ENCODE measurements at regions not wholly inside any gene's neighbourhood (a gene's known extent, or its start where the extent isn't known, plus 50 kb on each side); places are given as distances from the start of the nearest gene placed in this dataset.
A peak's percentile ranks its signal among the peaks of the same experiment; 100 is the strongest.

DNA sequence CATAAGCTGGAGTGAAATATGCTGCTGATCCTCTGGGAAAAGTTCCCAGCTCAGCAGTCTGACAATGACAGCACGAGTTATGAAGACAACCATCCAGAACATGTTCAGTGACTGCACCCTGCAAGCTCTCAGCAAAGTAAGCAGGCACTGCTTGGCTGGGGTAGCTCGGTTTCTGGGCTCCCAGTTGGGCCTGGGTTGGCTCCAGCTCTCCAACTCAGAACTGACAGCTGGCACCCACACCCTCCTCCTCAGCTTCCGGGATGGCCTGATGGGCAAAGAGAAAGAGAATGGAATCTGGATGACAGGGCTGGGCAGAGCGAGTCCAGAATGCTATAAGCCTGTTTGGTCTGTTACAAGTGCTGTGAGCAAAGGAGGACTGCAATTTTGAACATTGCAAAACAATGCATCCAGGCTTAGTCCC, 185.0 kb downstream of the CSNK1G3 start:
- H3K9ac ChIP-seq: peak overlapping the region; percentile 39
- 3 to 5% methylated on average over 4 of the region's 4 CpGs for WGBS, 2 experiments (ENCODE audit: low coverage in 1 of 2, low lambda C conversion rate in 2 of 2, missing lambda C conversion rate in 2 of 2)
- H3K4me2 ChIP-seq (ENCODE audit: unreplicated experiment): peak overlapping the region; percentile 65
- H3K9me3 ChIP-seq (ENCODE audit: low read depth): no peaks in the 10 kb centered on the region
- H3K36me3 ChIP-seq (ENCODE audit: low read depth): no peaks in the 10 kb centered on the region
- TF ChIP-seq EZH2 (IDR thresholded peaks at IDR 0.05; ENCODE audit: insufficient read depth, poor library complexity, severe bottlenecking): no peak
- TF ChIP-seq EZH2phosphoT487 (IDR thresholded peaks at IDR 0.05; ENCODE audit: insufficient read depth, low read depth): no peak
- H4K20me1 ChIP-seq (ENCODE audit: insufficient read depth): no peaks in the 10 kb centered on the region
- H3K9me2 ChIP-seq (ENCODE audit: insufficient read depth): no peaks in the 10 kb centered on the region
- H3K79me2 ChIP-seq (ENCODE audit: insufficient read depth): no peaks in the 10 kb centered on the region
- H3K27ac ChIP-seq: peak overlapping the region; percentile 57
- DNase-seq: peak; percentile 80
- no peaks in the 10 kb centered on the region for H3K27me3 ChIP-seq (replicated peaks; ENCODE audit: insufficient read depth)
- peaks cover 39% of the 10 kb centered on the region for H3K4me1 ChIP-seq (ENCODE audit: insufficient read depth)
- peaks cover 34% of the 10 kb centered on the region for H3F3A ChIP-seq (ENCODE audit: insufficient read depth)
- H3K4me3 ChIP-seq: peak overlapping the region; percentile 43
- in situ Hi-C loops (cut with MboI): no loop called here
- H2AFZ ChIP-seq: peak overlapping the region; percentile 54

DNA sequence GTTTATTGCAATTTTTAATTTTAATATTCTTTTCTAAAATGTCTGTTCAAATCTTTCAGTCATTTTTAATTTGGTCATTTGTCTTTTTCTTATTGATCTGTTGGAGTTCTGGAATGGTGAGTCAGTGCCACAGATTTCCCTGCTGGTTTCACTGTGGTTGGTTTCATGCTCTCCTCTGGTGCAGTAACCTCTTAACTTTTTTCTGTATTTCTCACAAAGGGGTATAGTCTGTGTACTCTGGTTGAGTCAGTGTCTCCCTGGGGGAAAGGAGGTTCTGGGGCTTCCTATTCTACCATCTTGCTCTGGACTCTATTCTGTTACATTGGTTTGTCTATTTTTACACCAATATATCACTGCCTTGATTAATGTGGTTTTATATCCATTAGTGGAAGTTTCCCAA, 178.8 kb downstream of the CSNK1G3 start:
- in situ Hi-C loops (cut with MboI): no loop called here
- DNase-seq: peak; percentile 26
- Histone ChIP-seq H2AFZ (no peak overlapping the region), H3K4me1 (ENCODE audit: insufficient read depth) (no peaks in the 10 kb centered on the region), H3K4me2 (ENCODE audit: unreplicated experiment) (no peak overlapping the region), H3F3A (ENCODE audit: insufficient read depth) (no peaks in the 10 kb centered on the region), H3K9me3 (ENCODE audit: low read depth) (peaks cover 3% of the 10 kb centered on the region), H3K27me3 (replicated peaks; ENCODE audit: insufficient read depth) (no peaks in the 10 kb centered on the region), H4K20me1 (ENCODE audit: insufficient read depth) (no peaks in the 10 kb centered on the region), H3K9me2 (ENCODE audit: insufficient read depth) (no peaks in the 10 kb centered on the region), H3K27ac (no peak overlapping the region), H3K79me2 (ENCODE audit: insufficient read depth) (no peaks in the 10 kb centered on the region), H3K9ac (no peak overlapping the region), H3K4me3 (no peak overlapping the region), H3K36me3 (ENCODE audit: low read depth) (no peaks in the 10 kb centered on the region)
- TF ChIP-seq EZH2phosphoT487 (IDR thresholded peaks at IDR 0.05; ENCODE audit: insufficient read depth, low read depth): no peak
- no peak for TF ChIP-seq EZH2 (IDR thresholded peaks at IDR 0.05; ENCODE audit: insufficient read depth, poor library complexity, severe bottlenecking)

DNA sequence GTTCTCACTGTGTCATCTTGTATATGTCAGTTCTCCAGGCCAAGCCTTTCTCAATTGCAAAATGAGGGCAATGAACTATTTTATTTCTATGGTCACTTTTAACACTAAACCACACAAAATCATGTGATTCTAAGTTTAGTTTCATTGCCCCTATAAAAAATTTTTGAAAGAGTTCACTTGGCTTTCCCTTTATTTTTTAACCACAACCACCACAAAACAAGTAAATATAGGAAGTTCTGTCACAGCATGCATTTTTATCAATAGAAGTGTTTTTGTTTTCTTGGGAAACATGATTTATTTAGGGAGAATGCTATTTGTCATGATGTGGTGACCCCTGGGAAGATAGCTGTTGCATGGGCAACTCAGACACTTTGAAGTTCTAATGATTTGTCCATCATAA, 169.1 kb downstream of the CSNK1G3 start:
- Histone ChIP-seq H3K4me1 (ENCODE audit: insufficient read depth) (no peaks in the 10 kb centered on the region), H3K36me3 (ENCODE audit: low read depth) (no peaks in the 10 kb centered on the region), H3K9me3 (ENCODE audit: low read depth) (peaks cover 10% of the 10 kb centered on the region), H3K9me2 (ENCODE audit: insufficient read depth) (no peaks in the 10 kb centered on the region), H3K4me2 (ENCODE audit: unreplicated experiment) (no peak overlapping the region), H3K4me3 (no peak overlapping the region), H3K27ac (no peak overlapping the region), H3F3A (ENCODE audit: insufficient read depth) (no peaks in the 10 kb centered on the region), H3K9ac (no peak overlapping the region), H3K27me3 (replicated peaks; ENCODE audit: insufficient read depth) (no peaks in the 10 kb centered on the region), H4K20me1 (ENCODE audit: insufficient read depth) (no peaks in the 10 kb centered on the region), H3K79me2 (ENCODE audit: insufficient read depth) (no peaks in the 10 kb centered on the region), H2AFZ (no peak overlapping the region)
- in situ Hi-C loops (cut with MboI): no loop called here
- TF ChIP-seq EZH2phosphoT487 (IDR thresholded peaks at IDR 0.05; ENCODE audit: insufficient read depth, low read depth): no peak
- no peak for TF ChIP-seq EZH2 (IDR thresholded peaks at IDR 0.05; ENCODE audit: insufficient read depth, poor library complexity, severe bottlenecking)
- no peak for DNase-seq

DNA sequence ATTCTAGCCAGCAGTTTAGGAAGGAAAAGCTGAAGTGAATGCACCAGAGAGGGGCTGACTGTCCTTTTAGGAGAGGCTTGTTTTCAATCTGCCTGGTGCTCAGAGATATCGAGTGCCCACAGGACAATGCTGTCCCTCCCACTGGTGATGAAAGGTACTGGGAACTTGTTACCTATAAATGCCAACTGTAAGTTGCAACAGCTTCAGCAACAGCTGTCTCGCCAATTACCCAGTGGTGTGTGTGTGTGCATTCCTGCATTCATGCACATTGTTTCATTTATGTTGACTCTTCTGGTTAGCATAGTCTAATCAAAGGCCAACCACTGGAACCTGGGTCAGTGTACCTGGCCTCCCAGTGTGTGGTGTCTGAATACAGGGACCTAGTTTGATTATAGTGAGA, 161.1 kb downstream of the CSNK1G3 start:
- in situ Hi-C loops (cut with MboI): no loop called here

DNA sequence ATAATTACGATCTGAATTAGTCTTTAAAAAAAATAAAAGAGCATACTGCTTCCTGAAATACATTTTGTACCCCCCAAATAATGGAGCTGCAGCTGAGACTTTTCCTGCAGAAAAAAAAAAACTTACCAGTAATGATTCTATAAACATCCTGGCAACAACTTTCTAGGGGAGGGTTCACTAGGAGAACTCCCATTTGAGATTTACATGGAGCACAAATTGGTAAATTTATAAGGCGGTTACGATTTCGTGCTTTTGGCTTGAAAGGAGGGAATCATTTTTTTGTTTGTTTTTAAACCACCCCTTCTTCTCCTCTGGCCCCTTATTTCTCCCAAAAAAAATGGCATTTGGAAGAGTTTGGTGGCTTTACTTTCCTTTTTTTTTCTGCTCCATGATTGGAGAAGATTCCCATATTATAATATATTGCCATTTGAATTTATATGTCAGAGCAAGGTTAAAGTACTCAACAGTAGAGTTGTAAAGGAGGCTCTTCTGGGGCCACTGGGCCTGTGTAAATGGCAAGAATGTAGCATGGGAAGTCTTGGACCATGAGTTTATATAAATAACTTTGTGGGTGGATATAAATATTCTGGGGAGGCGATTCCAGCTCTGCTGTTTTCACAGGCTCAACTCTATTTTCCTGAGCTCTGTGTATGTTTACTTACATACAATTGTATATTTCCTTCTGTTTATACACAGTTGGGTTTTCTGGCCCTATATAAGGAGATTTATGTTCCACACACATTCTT, 159.9 kb downstream of the CSNK1G3 start:
- 91 to 96% methylated on average over 5 of the region's 5 CpGs for WGBS, 2 experiments (ENCODE audit: low coverage in 1 of 2, low lambda C conversion rate in 2 of 2, missing lambda C conversion rate in 2 of 2)
- no peaks in the 10 kb centered on the region for H3K9me2 ChIP-seq (ENCODE audit: insufficient read depth)
- TF ChIP-seq EZH2phosphoT487 (IDR thresholded peaks at IDR 0.05; ENCODE audit: insufficient read depth, low read depth) (no peak), EZH2 (IDR thresholded peaks at IDR 0.05; ENCODE audit: insufficient read depth, poor library complexity, severe bottlenecking) (no peak)
- H4K20me1 ChIP-seq (ENCODE audit: insufficient read depth): no peaks in the 10 kb centered on the region
- H3K27me3 ChIP-seq (replicated peaks; ENCODE audit: insufficient read depth): no peaks in the 10 kb centered on the region
- no peaks in the 10 kb centered on the region for H3K9me3 ChIP-seq (ENCODE audit: low read depth)
- no peaks in the 10 kb centered on the region for H3F3A ChIP-seq (ENCODE audit: insufficient read depth)
- H3K9ac ChIP-seq: no peak overlapping the region
- no peak for DNase-seq
- H2AFZ ChIP-seq: no peak overlapping the region
- in situ Hi-C loops (cut with MboI): no loop called here
- no peaks in the 10 kb centered on the region for H3K4me1 ChIP-seq (ENCODE audit: insufficient read depth)
- no peaks in the 10 kb centered on the region for H3K36me3 ChIP-seq (ENCODE audit: low read depth)
- H3K4me3 ChIP-seq: no peak overlapping the region
- H3K4me2 ChIP-seq (ENCODE audit: unreplicated experiment): no peak overlapping the region
- no peak overlapping the region for H3K27ac ChIP-seq
- H3K79me2 ChIP-seq (ENCODE audit: insufficient read depth): no peaks in the 10 kb centered on the region

More for the DNA sequence above, 161.1 kb downstream of the CSNK1G3 start:
- H3F3A ChIP-seq (ENCODE audit: insufficient read depth): no peaks in the 10 kb centered on the region
- H3K4me3 ChIP-seq: no peak overlapping the region
- no peaks in the 10 kb centered on the region for H3K36me3 ChIP-seq (ENCODE audit: low read depth)
- H3K9me3 ChIP-seq (ENCODE audit: low read depth): no peaks in the 10 kb centered on the region
- WGBS, 2 experiments (ENCODE audit: low coverage in 1 of 2, low lambda C conversion rate in 2 of 2, missing lambda C conversion rate in 2 of 2): 65 to 71% methylated on average over 2 of the region's 2 CpGs
- DNase-seq: peak; percentile 1
- H3K9me2 ChIP-seq (ENCODE audit: insufficient read depth): no peaks in the 10 kb centered on the region
- no peak overlapping the region for H3K27ac ChIP-seq
- TF ChIP-seq EZH2phosphoT487 (IDR thresholded peaks at IDR 0.05; ENCODE audit: insufficient read depth, low read depth): no peak
- H4K20me1 ChIP-seq (ENCODE audit: insufficient read depth): no peaks in the 10 kb centered on the region
- H2AFZ ChIP-seq: no peak overlapping the region
- no peaks in the 10 kb centered on the region for H3K79me2 ChIP-seq (ENCODE audit: insufficient read depth)
- no peaks in the 10 kb centered on the region for H3K27me3 ChIP-seq (replicated peaks; ENCODE audit: insufficient read depth)
- no peak overlapping the region for H3K4me2 ChIP-seq (ENCODE audit: unreplicated experiment)
- H3K4me1 ChIP-seq (ENCODE audit: insufficient read depth): no peaks in the 10 kb centered on the region
- H3K9ac ChIP-seq: no peak overlapping the region
